Natural killer cell (primary cell): ENCODE measurements at regions not wholly inside any gene's neighbourhood (a gene's known extent, or its start where the extent isn't known, plus 50 kb on each side); places are given as distances from the start of the nearest gene placed in this dataset.
"Not testable (repeated sequence)": the region's sequence is repeated elsewhere in the genome, so short reads cannot be mapped to it uniquely, and the experiment has no call there.

Source experiments
- ATAC-seq, 3 donors: fragments of 150-1000 bp in 2 of 3; fragments of 200-7000 bp in 1 of 3; cut with Tn5 transposase; 1 replicate in 1 of 3; 2 replicates in 2 of 3; pipeline ENCODE4 v1.10.0; 2021; ENCODE audit warnings: mild to moderate bottlenecking in 2 of 3, moderate library complexity in 2 of 3
- DNase-seq, 2 donors: peaks; one replicate each; pipeline versions ENCODE4 v3.0.0 to v3.0.0-alpha.2; 2013 to 2021; ENCODE audit warnings: mixed read lengths in 1 of 2
- H3K27ac ChIP-seq: one replicate; pipeline ENCODE4 v1.5.1; 2013; ENCODE audit warnings: mild to moderate bottlenecking, low read length
- H3K27me3 ChIP-seq: one replicate; pipeline ENCODE4 v1.6.1; 2013; ENCODE audit warnings: low read length; ENCODE audit not compliant: control insufficient read depth, insufficient read depth
- H3K36me3 ChIP-seq: one replicate; pipeline ENCODE4 v1.6.1; 2013; ENCODE audit warnings: low read length; ENCODE audit not compliant: control insufficient read depth, insufficient read depth
- H3K4me1 ChIP-seq: one replicate; pipeline ENCODE4 v1.6.1; 2013; ENCODE audit warnings: low read length; ENCODE audit not compliant: control insufficient read depth, insufficient read depth
- H3K4me3 ChIP-seq: one replicate; pipeline ENCODE4 v1.5.1; 2013; ENCODE audit warnings: low read length
- H3K9me3 ChIP-seq: one replicate; pipeline ENCODE4 v1.6.1; 2013; ENCODE audit warnings: low read length; ENCODE audit not compliant: control insufficient read depth, insufficient read depth
- H3K27ac Mint-ChIP-seq, 2 donors: one replicate each; pipeline ENCODE4 v1.8.0; 2022; ENCODE audit warnings: mild to moderate bottlenecking in 2 of 2, mixed read lengths in 2 of 2, moderate library complexity in 1 of 2
- H3K27me3 Mint-ChIP-seq, 2 donors: one replicate each; pipeline ENCODE4 v1.8.0; 2022; ENCODE audit warnings: low read depth in 2 of 2, mixed read lengths in 2 of 2
- H3K36me3 Mint-ChIP-seq: one replicate; pipeline ENCODE4 v1.8.0; 2022; ENCODE audit warnings: mixed read lengths
- H3K4me1 Mint-ChIP-seq, 2 donors: one replicate each; pipeline ENCODE4 v1.8.0; 2022; ENCODE audit warnings: mixed read lengths in 2 of 2
- H3K4me3 Mint-ChIP-seq: one replicate; pipeline ENCODE4 v1.8.0; 2022; ENCODE audit warnings: mild to moderate bottlenecking, moderate library complexity, mixed read lengths
- H3K9me3 Mint-ChIP-seq, 2 donors: one replicate each; pipeline ENCODE4 v1.8.0; 2022; ENCODE audit warnings: mixed read lengths in 2 of 2
- WGBS: methylation state at CpG from one replicate; pipeline ENCODE4 v1.1.7; 2013; ENCODE audit warnings: missing lambda C conversion rate; ENCODE audit not compliant: insufficient coverage; 5-methylcytosine and 5-hydroxymethylcytosine counted together
- intact Hi-C: fragments of 100-400 bp; cut with micrococcal nuclease; formaldehyde crosslinking; loops from one replicate; pipeline ENCODE4 v1.14.2; 2022
- TF ChIP-seq, protein P1 (sequence below): fragments of 200-600 bp; IDR thresholded peaks from one replicate; pipeline ENCODE4 v1.8.0; 2022; ENCODE audit warnings: antibody characterized with exemption

DNA sequence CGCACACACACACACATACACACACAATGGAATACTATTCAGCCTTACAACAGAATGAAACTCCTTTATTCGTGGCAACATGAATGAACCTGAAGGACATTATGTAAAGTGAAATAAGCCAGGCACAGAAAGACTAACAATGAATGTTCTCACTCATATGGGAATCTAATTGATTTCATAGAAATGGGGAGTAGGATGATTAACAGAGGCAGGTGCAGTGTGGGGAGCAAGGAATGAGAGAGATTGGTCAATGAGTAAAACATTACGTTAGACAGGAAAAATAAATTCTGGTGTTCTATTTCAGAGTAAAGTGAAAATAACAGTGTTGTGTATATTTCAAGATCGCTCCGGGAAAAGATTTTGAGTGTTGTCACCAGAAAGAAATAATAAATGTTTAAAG, 694.5 kb downstream of the NXPH1 start:
- Mint-ChIP-seq H3K9me3 (peaks cover 13 to 35% of the 10 kb centered on the region in 2 donors), H3K27ac (no peak overlapping the region), H3K4me1 (no peaks in the 10 kb centered on the region), H3K27me3 (no peaks in the 10 kb centered on the region), H3K36me3 (no peaks in the 10 kb centered on the region), H3K4me3 (no peak overlapping the region)
- ATAC-seq (no peak), DNase-seq (no peak)
- WGBS = 97% methylated on average over 3 of the region's 5 CpGs
- intact Hi-C loops = no loop called here
- no peak overlapping the region for H3K4me3 ChIP-seq
- TF ChIP-seq, protein P1, sequence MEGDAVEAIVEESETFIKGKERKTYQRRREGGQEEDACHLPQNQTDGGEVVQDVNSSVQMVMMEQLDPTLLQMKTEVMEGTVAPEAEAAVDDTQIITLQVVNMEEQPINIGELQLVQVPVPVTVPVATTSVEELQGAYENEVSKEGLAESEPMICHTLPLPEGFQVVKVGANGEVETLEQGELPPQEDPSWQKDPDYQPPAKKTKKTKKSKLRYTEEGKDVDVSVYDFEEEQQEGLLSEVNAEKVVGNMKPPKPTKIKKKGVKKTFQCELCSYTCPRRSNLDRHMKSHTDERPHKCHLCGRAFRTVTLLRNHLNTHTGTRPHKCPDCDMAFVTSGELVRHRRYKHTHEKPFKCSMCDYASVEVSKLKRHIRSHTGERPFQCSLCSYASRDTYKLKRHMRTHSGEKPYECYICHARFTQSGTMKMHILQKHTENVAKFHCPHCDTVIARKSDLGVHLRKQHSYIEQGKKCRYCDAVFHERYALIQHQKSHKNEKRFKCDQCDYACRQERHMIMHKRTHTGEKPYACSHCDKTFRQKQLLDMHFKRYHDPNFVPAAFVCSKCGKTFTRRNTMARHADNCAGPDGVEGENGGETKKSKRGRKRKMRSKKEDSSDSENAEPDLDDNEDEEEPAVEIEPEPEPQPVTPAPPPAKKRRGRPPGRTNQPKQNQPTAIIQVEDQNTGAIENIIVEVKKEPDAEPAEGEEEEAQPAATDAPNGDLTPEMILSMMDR = no peak
- H3K27me3 ChIP-seq = no peaks in the 10 kb centered on the region
- no peaks in the 10 kb centered on the region for H3K9me3 ChIP-seq
- H3K27ac ChIP-seq = no peak overlapping the region
- H3K36me3 ChIP-seq = no peaks in the 10 kb centered on the region
- H3K4me1 ChIP-seq = no peaks in the 10 kb centered on the region

DNA sequence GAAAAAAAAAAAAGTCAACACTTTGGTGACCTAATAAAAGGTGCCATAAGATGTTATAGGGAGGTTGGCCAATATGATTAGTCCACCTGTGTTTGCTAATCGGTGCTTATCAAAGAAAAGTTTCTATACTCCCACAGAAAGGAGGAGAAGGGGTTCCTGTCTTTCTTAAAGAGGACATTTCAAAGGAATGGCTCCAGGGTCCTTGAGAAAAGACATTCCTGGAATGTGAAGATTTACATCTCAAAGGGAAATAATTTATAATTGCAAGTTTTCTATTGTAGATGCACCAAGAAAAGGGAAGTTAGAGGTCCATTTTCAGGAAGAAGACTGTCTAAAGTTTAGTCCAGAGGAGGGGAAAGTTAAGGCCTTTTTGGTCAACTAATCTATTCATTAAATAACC, 715.3 kb downstream of the NXPH1 start:
- TF ChIP-seq, protein P1 = no peak
- Mint-ChIP-seq H3K27ac (no peak overlapping the region), H3K4me3 (no peak overlapping the region), H3K9me3 (peaks cover 10 to 16% of the 10 kb centered on the region in 2 donors), H3K36me3 (no peaks in the 10 kb centered on the region), H3K27me3 (no peaks in the 10 kb centered on the region), H3K4me1 (no peaks in the 10 kb centered on the region)
- Histone ChIP-seq H3K4me3 (no peak overlapping the region), H3K9me3 (peaks cover 3% of the 10 kb centered on the region), H3K36me3 (no peaks in the 10 kb centered on the region), H3K27me3 (no peaks in the 10 kb centered on the region), H3K4me1 (no peaks in the 10 kb centered on the region), H3K27ac (no peak overlapping the region)
- intact Hi-C loops = no loop called here
- ATAC-seq (no peak), DNase-seq (no peak)
- no CpG with 5 or more reads among the region's 1 CpG for WGBS

DNA sequence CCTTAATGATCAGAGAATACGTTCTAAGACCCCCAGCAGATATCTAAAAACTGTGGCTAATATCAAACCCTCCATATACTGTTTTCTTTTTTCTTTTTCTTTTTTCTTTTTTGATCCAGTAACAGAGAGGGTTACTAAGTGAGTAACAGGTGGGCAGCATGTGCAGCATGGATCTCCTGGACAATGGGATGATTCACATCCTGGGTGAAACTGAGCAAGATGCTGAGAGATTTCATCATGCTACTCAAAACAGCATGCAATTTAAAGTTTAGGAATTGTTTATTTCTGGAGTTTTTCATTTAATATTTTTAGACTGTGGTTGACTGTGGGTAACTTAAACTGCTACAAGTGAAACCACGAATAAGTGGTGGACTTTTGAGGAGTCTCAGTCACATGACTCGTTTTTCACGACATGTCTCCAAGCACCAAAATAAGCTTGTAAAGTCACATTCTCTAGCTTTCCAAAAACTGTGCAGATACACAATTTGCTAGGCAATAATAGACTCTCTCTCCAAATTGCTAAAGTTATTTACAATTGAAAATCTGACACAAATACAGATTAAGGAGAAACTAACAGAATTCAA, 716.2 kb downstream of the NXPH1 start:
- Histone ChIP-seq H3K27me3 (no peaks in the 10 kb centered on the region), H3K4me3 (no peak overlapping the region), H3K36me3 (no peaks in the 10 kb centered on the region), H3K27ac (no peak overlapping the region), H3K9me3 (peaks cover 3% of the 10 kb centered on the region), H3K4me1 (no peaks in the 10 kb centered on the region)
- intact Hi-C loops = no loop called here
- TF ChIP-seq, protein P1 = no peak
- Mint-ChIP-seq H3K27me3 (no peaks in the 10 kb centered on the region), H3K4me1 (no peaks in the 10 kb centered on the region), H3K4me3 (no peak overlapping the region), H3K9me3 (peaks cover 10 to 13% of the 10 kb centered on the region in 2 donors), H3K36me3 (no peaks in the 10 kb centered on the region), H3K27ac (no peak overlapping the region)
- ATAC-seq (no peak), DNase-seq (no peak)
- WGBS = 74% methylated on average over 4 of the region's 4 CpGs

DNA sequence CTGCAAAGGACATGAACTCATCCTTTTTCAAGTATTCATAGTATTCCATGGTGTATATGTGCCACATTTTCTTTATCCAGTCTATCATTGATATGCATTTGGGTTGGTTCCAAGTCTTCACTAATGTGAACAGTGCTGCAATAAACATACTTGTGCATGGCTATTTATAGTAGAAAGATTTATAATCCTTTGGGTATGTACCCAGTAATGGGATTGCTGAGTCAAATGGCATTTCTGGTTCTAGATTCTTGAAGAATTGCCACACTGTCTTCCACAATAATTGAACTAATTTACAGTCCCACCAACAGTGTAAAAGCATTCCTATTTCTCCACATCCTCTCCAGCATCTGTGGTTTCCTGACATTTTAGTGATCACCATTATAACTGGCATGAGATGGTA, 730.3 kb downstream of the NXPH1 start:
- H3K4me1 Mint-ChIP-seq, H3K36me3 ChIP-seq, intact Hi-C loops, H3K27ac ChIP-seq, H3K4me3 Mint-ChIP-seq, DNase-seq, H3K27ac Mint-ChIP-seq, H3K4me1 ChIP-seq, H3K27me3 ChIP-seq, H3K9me3 ChIP-seq, H3K36me3 Mint-ChIP-seq, H3K4me3 ChIP-seq, H3K27me3 Mint-ChIP-seq, ATAC-seq: not testable (repeated sequence)
- H3K9me3 Mint-ChIP-seq = peaks cover 9 to 19% of the 10 kb centered on the region in 2 donors
